ENCODE measurements at regions not wholly inside any gene's neighbourhood (a gene's known extent, or its start where the extent isn't known, plus 50 kb on each side); places are given as distances from the start of the nearest gene placed in this dataset.

DNA sequence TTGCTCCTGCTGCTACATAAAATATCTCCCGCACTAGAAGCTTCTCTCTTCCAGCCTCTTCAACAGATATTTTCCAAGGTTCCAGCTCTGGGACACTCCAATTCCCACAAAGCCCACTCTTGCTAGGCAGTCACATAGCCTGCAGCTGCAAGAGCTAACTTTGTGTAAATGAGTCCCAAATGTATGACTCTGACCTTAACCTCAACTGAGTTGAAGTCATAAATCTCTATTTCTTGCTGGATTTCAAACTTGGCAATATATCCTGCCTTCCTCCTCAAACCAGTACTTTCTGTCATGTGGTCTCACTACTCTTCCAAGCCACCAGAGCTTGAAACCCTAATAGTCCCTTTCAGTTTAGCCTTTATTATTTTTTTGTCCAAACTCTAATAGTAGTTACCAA is 315.4 kb upstream of the GRIA3 start:
- no peak for TF ChIP-seq POLR2A (IDR thresholded peaks at IDR 0.05)
- TF ChIP-seq, protein P1, sequence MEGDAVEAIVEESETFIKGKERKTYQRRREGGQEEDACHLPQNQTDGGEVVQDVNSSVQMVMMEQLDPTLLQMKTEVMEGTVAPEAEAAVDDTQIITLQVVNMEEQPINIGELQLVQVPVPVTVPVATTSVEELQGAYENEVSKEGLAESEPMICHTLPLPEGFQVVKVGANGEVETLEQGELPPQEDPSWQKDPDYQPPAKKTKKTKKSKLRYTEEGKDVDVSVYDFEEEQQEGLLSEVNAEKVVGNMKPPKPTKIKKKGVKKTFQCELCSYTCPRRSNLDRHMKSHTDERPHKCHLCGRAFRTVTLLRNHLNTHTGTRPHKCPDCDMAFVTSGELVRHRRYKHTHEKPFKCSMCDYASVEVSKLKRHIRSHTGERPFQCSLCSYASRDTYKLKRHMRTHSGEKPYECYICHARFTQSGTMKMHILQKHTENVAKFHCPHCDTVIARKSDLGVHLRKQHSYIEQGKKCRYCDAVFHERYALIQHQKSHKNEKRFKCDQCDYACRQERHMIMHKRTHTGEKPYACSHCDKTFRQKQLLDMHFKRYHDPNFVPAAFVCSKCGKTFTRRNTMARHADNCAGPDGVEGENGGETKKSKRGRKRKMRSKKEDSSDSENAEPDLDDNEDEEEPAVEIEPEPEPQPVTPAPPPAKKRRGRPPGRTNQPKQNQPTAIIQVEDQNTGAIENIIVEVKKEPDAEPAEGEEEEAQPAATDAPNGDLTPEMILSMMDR (IDR thresholded peaks at IDR 0.05) = no peak

Measured in testis (tissue), 2 donors.